CD4-positive, alpha-beta memory T cell (primary cell): ENCODE measurements at regions not wholly inside any gene's neighbourhood (a gene's known extent, or its start where the extent isn't known, plus 50 kb on each side); places are given as distances from the start of the nearest gene placed in this dataset.

Source experiments
- CTCF ChIA-PET: fragments of 350-600 bp; sonication (Branson Sonifier 250); formaldehyde crosslinking; loops from one replicate; lab custom pipeline; 2021; ENCODE audit warnings: inconsistent platforms; ENCODE audit not compliant: partially characterized antibody; lab: Charles Lee
- POLR2A ChIA-PET: fragments of 350-600 bp; sonication (Branson Sonifier 250); formaldehyde crosslinking; loops from one replicate; lab custom pipeline; 2021; ENCODE audit not compliant: partially characterized antibody; lab: Charles Lee
- DNase-seq, 5 donors: peaks; one replicate each; pipeline versions ENCODE4 v3.0.0 to v3.0.0-alpha.2; 2020 to 2022; ENCODE audit warnings: mixed read lengths in 1 of 5
- H3K27ac ChIP-seq: one replicate; pipeline ENCODE4 v1.7.0; 2013; ENCODE audit warnings: low read depth, low read length
- H3K27me3 ChIP-seq: 2 replicates; pipeline ENCODE4 v1.7.0; 2013; ENCODE audit warnings: mild to moderate bottlenecking, low read length, moderate library complexity; ENCODE audit not compliant: insufficient read depth
- H3K36me3 ChIP-seq: 2 replicates; pipeline ENCODE4 v1.7.0; 2013; ENCODE audit warnings: mild to moderate bottlenecking, low read length, moderate library complexity; ENCODE audit not compliant: insufficient read depth
- H3K4me1 ChIP-seq: 2 replicates; pipeline ENCODE4 v1.7.0; 2013; ENCODE audit warnings: mild to moderate bottlenecking, low read length, moderate library complexity; ENCODE audit not compliant: insufficient read depth
- H3K4me3 ChIP-seq, 2 donors: one replicate each; pipeline ENCODE4 v1.7.0; 2013; ENCODE audit warnings: low read length in 2 of 2, mild to moderate bottlenecking in 1 of 2
- H3K9me3 ChIP-seq, 2 donors: one replicate each; pipeline ENCODE4 v1.7.0; 2013; ENCODE audit warnings: low read length in 2 of 2, control low read depth in 1 of 2; ENCODE audit not compliant: control insufficient read depth in 1 of 2
- H3K27ac Mint-ChIP-seq, 7 donors: one replicate each; pipeline ENCODE4 v1.8.0; 2020 to 2021; ENCODE audit warnings: mixed read lengths in 7 of 7, mild to moderate bottlenecking in 6 of 7, inconsistent platforms in 3 of 7, moderate library complexity in 3 of 7
- H3K27me3 Mint-ChIP-seq, 2 donors: one replicate each; pipeline ENCODE4 v1.8.0; 2020 to 2021; ENCODE audit warnings: mixed read lengths in 2 of 2
- H3K36me3 Mint-ChIP-seq, 2 donors: one replicate each; pipeline ENCODE4 v1.8.0; 2020 to 2021; ENCODE audit warnings: mixed read lengths in 2 of 2, inconsistent platforms in 1 of 2, mild to moderate bottlenecking in 1 of 2
- H3K4me1 Mint-ChIP-seq, 4 donors: one replicate each; pipeline ENCODE4 v1.8.0; 2020 to 2021; ENCODE audit warnings: mixed read lengths in 4 of 4, mild to moderate bottlenecking in 1 of 4
- H3K4me3 Mint-ChIP-seq, 8 donors: one replicate each; pipeline ENCODE4 v1.8.0; 2020 to 2021; ENCODE audit warnings: mixed read lengths in 8 of 8, mild to moderate bottlenecking in 7 of 8, moderate library complexity in 6 of 8, inconsistent platforms in 3 of 8
- H3K9me3 Mint-ChIP-seq, 8 donors: one replicate each; pipeline ENCODE4 v1.8.0; 2020 to 2021; ENCODE audit warnings: mixed read lengths in 8 of 8, mild to moderate bottlenecking in 5 of 8, inconsistent platforms in 3 of 8, moderate library complexity in 1 of 8
- intact Hi-C: fragments of 100-400 bp; cut with micrococcal nuclease; formaldehyde crosslinking; loops from one replicate; pipeline ENCODE4 v1.15.1; 2023

DNA sequence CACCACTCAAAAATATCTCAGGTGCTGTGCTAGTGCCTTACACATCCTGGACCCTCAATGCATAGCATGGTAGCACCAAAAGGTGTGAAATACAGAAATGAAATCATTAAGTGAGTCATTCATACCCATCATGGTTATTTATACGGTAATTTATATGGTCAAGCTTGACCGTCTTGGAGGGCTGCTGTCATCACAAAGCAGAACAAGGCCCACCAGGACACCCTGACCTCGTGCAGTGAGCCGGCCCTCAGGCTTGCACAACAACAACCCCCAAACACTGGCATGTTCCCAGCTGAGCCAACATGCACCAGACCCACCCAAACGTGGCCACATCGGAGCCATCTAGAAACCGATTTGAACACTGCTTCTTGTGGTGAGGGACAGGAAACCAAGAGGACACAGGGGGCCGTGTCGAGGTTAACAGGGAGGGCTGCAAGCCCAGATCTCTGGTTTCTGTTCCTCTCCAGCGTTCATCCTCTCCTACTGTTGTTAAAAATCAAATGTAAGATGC, 378.5 kb upstream of the ID2 start:
- peaks cover 70% of the 10 kb centered on the region for H3K4me1 ChIP-seq
- intact Hi-C loops: loop anchor here (2.0 to 5.0 kb wide), 4 partner anchors 34 to 379 kb away; partner anchors contain the start of gene ID2
- POLR2A ChIA-PET: interaction anchor here (0.7 to 4.1 kb wide), 8 partner anchors 8 to 379 kb away, joined by 3 to 18 read pairs (median 5); partner anchors contain the start of gene ID2
- H3K9me3 ChIP-seq: no peaks in the 10 kb centered on the region
- DNase-seq: peak; percentile 72 to 82 (median 76)
- H3K27me3 Mint-ChIP-seq: no peaks in the 10 kb centered on the region
- peak overlapping the region; percentile 73 to 90 (median 83) for H3K27ac Mint-ChIP-seq
- peaks cover 48 to 86% (median 67%) of the 10 kb centered on the region in 4 donors for H3K4me1 Mint-ChIP-seq
- no peaks in the 10 kb centered on the region for H3K9me3 Mint-ChIP-seq
- no peaks in the 10 kb centered on the region for H3K36me3 ChIP-seq
- CTCF ChIA-PET: no interaction called here
- H3K4me3 Mint-ChIP-seq: peak overlapping the region; percentile 7 to 83 (median 77)
- no peak overlapping the region for H3K27ac ChIP-seq
- no peaks in the 10 kb centered on the region for H3K27me3 ChIP-seq
- H3K36me3 Mint-ChIP-seq: no peaks in the 10 kb centered on the region
- peak overlapping the region; percentile 33 to 40 for H3K4me3 ChIP-seq

DNA sequence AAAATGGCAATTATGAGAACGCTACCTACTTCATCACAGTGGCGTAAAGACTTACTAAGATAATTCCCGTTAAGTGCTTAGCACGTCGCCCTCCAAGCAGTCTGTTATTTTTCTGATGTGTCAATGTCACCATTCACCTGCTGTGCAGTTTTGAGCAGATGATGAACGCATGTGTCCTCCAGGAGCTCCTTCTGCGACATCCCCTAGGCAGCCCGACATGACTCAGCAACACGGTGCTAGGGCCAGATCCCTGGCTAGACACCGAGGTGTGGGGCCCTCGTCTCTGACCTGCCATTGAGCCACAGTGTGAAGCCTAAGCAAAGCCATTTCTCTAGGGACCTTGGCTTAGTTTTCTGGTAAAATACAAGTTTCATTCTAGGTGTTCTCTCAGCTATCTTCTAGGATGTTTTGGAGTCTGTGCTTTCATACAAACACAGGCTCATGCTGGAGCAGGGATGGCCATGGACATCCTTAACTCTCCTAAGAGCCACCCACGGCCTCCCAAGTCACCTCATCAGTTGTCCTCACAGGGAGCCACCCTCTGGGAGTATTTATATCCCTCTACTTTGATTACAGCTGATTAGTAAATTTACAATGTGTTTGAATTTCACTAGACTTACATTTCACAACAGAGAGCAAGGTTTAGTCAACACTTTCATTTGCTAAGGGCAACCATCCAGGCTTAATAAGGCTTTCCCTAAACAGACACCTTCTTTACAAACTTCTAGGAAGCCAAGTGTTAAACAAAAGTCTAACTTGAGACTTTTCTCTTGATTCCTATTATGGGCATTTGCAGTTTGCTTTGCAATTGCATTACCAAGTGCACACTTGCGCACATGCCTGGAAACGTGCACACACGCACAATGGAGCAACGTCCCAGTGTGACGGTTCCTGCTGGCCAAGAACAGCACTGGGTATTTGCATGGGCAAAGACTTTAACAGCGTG, 376.8 kb upstream of the ID2 start:
- intact Hi-C loops: loop anchor here (5.0 kb wide), 1 partner anchor 32 kb away; no protein-coding TSS in a partner anchor
- peaks cover 60 to 94% (median 75%) of the 10 kb centered on the region in 4 donors for H3K4me1 Mint-ChIP-seq
- H3K27me3 ChIP-seq: no peaks in the 10 kb centered on the region
- H3K36me3 Mint-ChIP-seq: no peaks in the 10 kb centered on the region
- H3K27ac Mint-ChIP-seq: peak overlapping the region in 4 of 7 donors; percentile 3 to 45 (median 31)
- ChIA-PET CTCF (no interaction called here), POLR2A (no interaction called here)
- peak overlapping the region in 2 of 8 donors; percentile 6 for H3K4me3 Mint-ChIP-seq
- H3K4me1 ChIP-seq: peaks cover 84% of the 10 kb centered on the region
- H3K9me3 Mint-ChIP-seq: no peaks in the 10 kb centered on the region
- H3K9me3 ChIP-seq: no peaks in the 10 kb centered on the region
- H3K4me3 ChIP-seq: no peak overlapping the region
- no peak overlapping the region for H3K27ac ChIP-seq
- no peaks in the 10 kb centered on the region for H3K36me3 ChIP-seq
- no peak for DNase-seq
- H3K27me3 Mint-ChIP-seq: no peaks in the 10 kb centered on the region

DNA sequence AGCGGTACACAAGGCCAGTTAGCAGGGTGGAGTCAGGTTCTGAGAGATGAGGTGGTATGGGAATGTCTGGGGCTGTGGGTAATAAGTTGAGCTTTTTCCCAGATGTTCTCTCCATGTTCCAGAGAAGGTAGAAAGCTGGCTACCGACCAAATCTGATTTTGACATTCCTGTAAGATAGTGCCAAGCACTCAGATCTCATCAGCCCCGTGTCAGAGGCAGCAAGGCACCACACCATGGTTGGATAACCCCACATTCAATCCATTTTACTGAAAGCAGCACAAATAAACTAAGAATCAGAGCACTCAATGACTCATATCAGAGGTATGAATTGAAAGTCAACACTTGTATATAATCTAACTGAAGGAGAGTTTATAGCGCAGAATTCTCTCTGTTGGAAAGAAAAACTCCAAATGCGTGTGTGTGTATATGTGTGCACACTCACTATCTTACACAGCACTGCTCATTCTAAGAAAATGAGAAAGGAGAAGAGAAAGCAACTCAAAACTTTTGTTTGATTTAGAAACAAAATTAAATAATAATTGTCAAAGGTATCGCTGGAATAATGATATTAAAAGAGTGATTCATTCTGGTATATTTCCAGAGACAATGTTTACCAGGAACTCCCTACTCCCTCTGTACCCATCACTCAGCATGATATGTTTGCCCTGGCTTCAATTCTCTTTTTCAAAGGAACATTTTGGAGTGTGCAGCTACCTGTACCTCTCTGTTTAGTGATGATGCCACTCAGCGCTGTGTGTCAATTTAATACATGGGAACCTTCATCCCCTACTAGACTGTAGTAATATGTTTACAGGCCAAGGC, 375.1 kb upstream of the ID2 start:
- Mint-ChIP-seq H3K9me3 (no peaks in the 10 kb centered on the region), H3K4me3 (peak overlapping the region in 1 of 8 donors; percentile 8), H3K27ac (peak overlapping the region in 1 of 7 donors; percentile 13), H3K27me3 (no peaks in the 10 kb centered on the region), H3K4me1 (peaks cover 59 to 94% (median 75%) of the 10 kb centered on the region in 4 donors), H3K36me3 (no peaks in the 10 kb centered on the region)
- CTCF ChIA-PET: no interaction called here
- no peak for DNase-seq
- peaks cover 84% of the 10 kb centered on the region for H3K4me1 ChIP-seq
- intact Hi-C loops: no loop called here
- no peaks in the 10 kb centered on the region for H3K27me3 ChIP-seq
- H3K4me3 ChIP-seq: no peak overlapping the region
- POLR2A ChIA-PET: no interaction called here
- H3K9me3 ChIP-seq: no peaks in the 10 kb centered on the region
- no peak overlapping the region for H3K27ac ChIP-seq
- no peaks in the 10 kb centered on the region for H3K36me3 ChIP-seq

DNA sequence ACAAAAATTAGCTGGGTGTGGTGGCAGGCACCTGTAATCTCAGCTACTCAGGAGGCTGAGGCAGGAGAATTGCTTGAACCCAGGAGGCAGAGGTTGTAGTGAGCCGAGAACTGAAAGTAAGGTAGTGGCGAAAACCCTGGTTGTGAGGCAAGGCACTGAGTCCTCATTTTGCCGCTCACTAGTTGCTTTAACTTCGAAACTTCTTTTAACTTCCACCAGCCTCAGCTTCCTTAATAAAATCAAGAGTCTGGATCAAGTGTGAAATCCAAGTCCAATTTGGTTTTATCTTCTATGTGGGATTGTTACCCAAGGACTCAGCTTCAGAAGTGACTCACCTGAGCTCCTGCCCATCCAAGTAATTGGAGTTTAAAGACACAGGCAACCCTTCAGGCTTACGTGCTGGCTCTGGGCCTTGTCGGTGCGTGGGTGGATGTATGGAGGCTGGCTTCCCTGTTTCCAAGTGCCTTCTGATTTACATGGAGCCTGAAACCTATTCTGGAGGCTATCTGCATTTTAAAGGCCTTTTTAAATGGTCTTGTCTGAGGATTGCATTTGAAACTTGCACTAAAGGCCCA, 374.2 kb upstream of the ID2 start:
- ChIA-PET CTCF (no interaction called here), POLR2A (no interaction called here)
- Histone ChIP-seq H3K9me3 (no peaks in the 10 kb centered on the region), H3K4me1 (peaks cover 84% of the 10 kb centered on the region), H3K36me3 (no peaks in the 10 kb centered on the region), H3K27ac (no peak overlapping the region), H3K4me3 (no peak overlapping the region), H3K27me3 (no peaks in the 10 kb centered on the region)
- no peaks in the 10 kb centered on the region for H3K36me3 Mint-ChIP-seq
- no peak overlapping the region for H3K4me3 Mint-ChIP-seq
- no peaks in the 10 kb centered on the region for H3K27me3 Mint-ChIP-seq
- no peak for DNase-seq
- H3K27ac Mint-ChIP-seq: no peak overlapping the region
- no peaks in the 10 kb centered on the region for H3K9me3 Mint-ChIP-seq
- intact Hi-C loops: no loop called here
- peaks cover 61 to 94% (median 76%) of the 10 kb centered on the region in 4 donors for H3K4me1 Mint-ChIP-seq

DNA sequence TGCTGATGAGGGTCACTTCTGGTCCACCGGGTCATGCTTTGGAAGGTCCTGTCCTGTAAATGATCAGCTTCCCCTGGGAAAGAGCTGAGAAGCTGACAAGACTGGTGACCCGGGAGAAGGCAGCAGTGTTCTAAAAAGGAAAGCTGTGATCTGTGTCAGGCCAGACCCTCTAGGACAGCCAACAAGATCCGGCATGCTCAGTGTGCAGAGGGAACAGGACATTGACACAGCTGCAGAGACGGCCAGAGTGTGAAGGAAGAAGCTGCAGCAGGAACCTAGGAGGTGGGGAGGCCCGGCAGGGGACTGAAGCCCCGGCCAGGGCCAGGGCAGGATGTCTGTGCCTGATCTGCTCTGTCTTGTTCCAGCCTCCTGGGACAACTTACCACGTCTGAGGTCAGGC, 372.7 kb upstream of the ID2 start:
- DNase-seq: no peak
- no peaks in the 10 kb centered on the region for H3K36me3 ChIP-seq
- no peak overlapping the region for H3K27ac ChIP-seq
- H3K4me1 ChIP-seq: peaks cover 84% of the 10 kb centered on the region
- H3K27me3 ChIP-seq: no peaks in the 10 kb centered on the region
- H3K4me3 ChIP-seq: no peak overlapping the region
- Mint-ChIP-seq H3K9me3 (no peaks in the 10 kb centered on the region), H3K27me3 (no peaks in the 10 kb centered on the region), H3K4me3 (peak overlapping the region in 3 of 8 donors; percentile 7 to 57 (median 10)), H3K36me3 (no peaks in the 10 kb centered on the region), H3K27ac (peak overlapping the region in 4 of 7 donors; percentile 13 to 26 (median 16)), H3K4me1 (peaks cover 58 to 94% (median 75%) of the 10 kb centered on the region in 4 donors)
- intact Hi-C loops: no loop called here
- ChIA-PET CTCF (interaction anchor here (1.0 kb wide), 1 partner anchor 14 kb away, joined by 3 read pairs; no protein-coding TSS in a partner anchor), POLR2A (interaction anchor here (1.4 to 2.7 kb wide), 2 partner anchors 8 to 26 kb away, joined by 3 to 11 read pairs; no protein-coding TSS in a partner anchor)
- H3K9me3 ChIP-seq: no peaks in the 10 kb centered on the region

DNA sequence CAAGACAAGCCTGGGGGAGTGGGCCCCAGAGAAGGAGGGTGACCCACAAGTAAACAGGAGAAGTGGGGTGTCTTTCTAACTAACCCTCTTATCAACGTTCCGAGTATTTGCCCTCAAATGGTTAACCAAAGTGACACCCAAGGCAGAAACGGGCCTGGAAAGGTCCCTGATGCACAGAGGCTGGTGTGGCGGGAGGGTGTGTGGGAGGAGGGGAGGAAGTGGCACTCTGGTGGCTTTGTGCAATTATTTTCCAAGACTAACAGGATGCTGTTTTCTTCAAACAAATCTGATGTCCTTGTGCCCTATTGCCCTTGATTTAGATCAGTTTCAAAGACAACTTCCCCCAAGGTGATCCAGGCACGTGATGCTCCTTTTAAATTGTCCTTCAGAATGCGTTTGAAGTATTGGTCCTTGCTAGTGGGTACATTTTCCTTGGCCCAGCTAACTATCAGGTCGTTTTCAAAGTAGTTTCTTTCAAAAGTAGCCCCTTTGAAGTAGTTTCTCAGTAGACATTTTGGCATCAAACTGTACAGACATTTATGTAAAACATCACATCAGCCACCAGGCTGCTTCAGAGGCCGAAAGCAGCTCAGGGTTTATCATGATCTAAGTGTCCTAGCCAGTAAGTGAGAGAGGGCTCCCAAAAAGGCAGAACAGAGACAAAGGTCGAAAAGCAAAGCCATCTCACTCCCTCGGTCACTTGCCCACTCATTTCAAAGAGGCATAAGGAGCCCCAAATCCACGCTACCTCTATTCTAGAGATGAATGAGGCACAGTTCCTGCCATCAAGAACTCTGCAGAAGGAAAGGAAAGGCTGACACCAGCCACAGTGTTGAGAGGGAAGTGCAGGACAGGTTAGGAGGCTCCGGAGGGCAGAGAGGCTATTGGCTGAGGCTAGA, 371.1 kb upstream of the ID2 start:
- Histone ChIP-seq H3K9me3 (no peaks in the 10 kb centered on the region), H3K27me3 (no peaks in the 10 kb centered on the region), H3K4me3 (no peak overlapping the region), H3K4me1 (peaks cover 75% of the 10 kb centered on the region), H3K27ac (peak overlapping the region; percentile 3), H3K36me3 (no peaks in the 10 kb centered on the region)
- Mint-ChIP-seq H3K27me3 (no peaks in the 10 kb centered on the region), H3K9me3 (no peaks in the 10 kb centered on the region), H3K4me3 (peak overlapping the region; percentile 8 to 84 (median 66)), H3K4me1 (peaks cover 53 to 84% (median 70%) of the 10 kb centered on the region in 4 donors), H3K36me3 (no peaks in the 10 kb centered on the region), H3K27ac (peak overlapping the region; percentile 73 to 90 (median 84))
- POLR2A ChIA-PET: interaction anchor here (0.7 to 2.7 kb wide), 8 partner anchors 9 to 374 kb away, joined by 3 to 11 read pairs (median 4); partner anchors contain the start of gene ID2
- peak; percentile 46 to 69 (median 54) for DNase-seq
- CTCF ChIA-PET: no interaction called here
- intact Hi-C loops: loop anchor here (10.0 kb wide), 1 partner anchor 86 kb away; no protein-coding TSS in a partner anchor
